ENCODE measurements at regions not wholly inside any gene's neighbourhood (a gene's known extent, or its start where the extent isn't known, plus 50 kb on each side); places are given as distances from the start of the nearest gene placed in this dataset.
A peak's percentile ranks its signal among the peaks of the same experiment; 100 is the strongest.

GRCh38 chr18:49728542-49728941, 84.8 kb downstream of the ACAA2 start:
- H3K4me3 ChIP-seq (replicated peaks; ENCODE audit: insufficient read depth, low read length) = no peak overlapping the region
- H3K27ac ChIP-seq (replicated peaks) = no peak overlapping the region
- H3K27me3 ChIP-seq (ENCODE audit: insufficient read depth, poor library complexity, severe bottlenecking) = peaks cover 8% of the 10 kb centered on the region
- DNase-seq (ENCODE audit: low read depth in 1 of 2, low spot score in 1 of 2) = peak; percentile 7 to 55
- TF ChIP-seq REST (IDR thresholded peaks at IDR 0.05; ENCODE audit: insufficient replicate concordance, low read depth) (no peak), CTCF (IDR thresholded peaks at IDR 0.05; ENCODE audit: insufficient read depth, low read length) (peak; percentile 86), SPI1 (IDR thresholded peaks at IDR 0.05; ENCODE audit: borderline replicate concordance, low read depth) (peak; percentile 40; the same call in 1 of the 2 replicates)

DNA sequence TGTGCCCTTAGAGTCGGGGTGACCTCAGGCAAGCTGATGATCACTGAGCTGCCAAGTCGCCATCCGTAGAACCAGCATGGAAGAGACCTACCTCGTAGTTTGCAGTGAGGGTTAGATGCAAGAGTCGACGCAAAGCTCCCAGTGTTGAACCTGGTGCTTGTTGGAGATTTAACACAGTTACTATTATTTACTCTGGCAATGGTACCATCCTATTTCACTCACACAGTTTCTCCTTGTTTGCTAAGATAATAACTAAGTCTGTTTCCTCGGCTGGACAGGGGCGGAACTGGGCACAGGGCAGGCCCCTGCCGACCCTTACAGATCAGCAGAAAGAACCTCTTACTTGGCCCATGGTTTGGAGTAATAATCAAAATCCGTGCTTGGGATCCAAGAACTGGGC, 85.5 kb downstream of the ACAA2 start:
- H3K4me3 ChIP-seq (replicated peaks; ENCODE audit: insufficient read depth, low read length) = no peak overlapping the region
- no peak for DNase-seq (ENCODE audit: low read depth in 1 of 2, low spot score in 1 of 2)
- H3K27ac ChIP-seq (replicated peaks) = no peak overlapping the region
- TF ChIP-seq SPI1 (IDR thresholded peaks at IDR 0.05; ENCODE audit: borderline replicate concordance, low read depth) = no peak
- no peak for TF ChIP-seq GABPA (IDR thresholded peaks at IDR 0.05; ENCODE audit: low read depth)
- no peak for TF ChIP-seq CTCF (IDR thresholded peaks at IDR 0.05; ENCODE audit: insufficient read depth, low read length)
- TF ChIP-seq REST (IDR thresholded peaks at IDR 0.05; ENCODE audit: insufficient replicate concordance, low read depth) = no peak
- no peak for TF ChIP-seq POLR2AphosphoS5 (IDR thresholded peaks at IDR 0.05; ENCODE audit: low read depth)
- H3K27me3 ChIP-seq (ENCODE audit: insufficient read depth, poor library complexity, severe bottlenecking) = peaks cover 8% of the 10 kb centered on the region

DNA sequence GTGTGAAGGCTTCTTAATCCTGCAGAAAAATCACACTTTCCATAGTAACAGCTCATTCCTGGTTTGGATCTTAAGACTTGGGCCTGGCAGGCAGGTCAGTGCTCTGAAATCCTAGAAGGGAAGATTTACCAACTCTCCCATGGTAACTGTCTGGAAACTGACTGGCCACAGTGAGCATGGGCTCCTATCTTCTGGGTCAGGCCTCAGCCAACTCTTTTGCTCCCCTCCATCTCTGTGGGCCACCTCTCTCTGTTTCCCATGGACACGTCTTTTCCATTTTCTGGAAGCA, 86.7 kb downstream of the ACAA2 start:
- Histone ChIP-seq H3K27me3 (ENCODE audit: insufficient read depth, poor library complexity, severe bottlenecking) (peaks cover 9% of the 10 kb centered on the region), H3K27ac (replicated peaks) (no peak overlapping the region), H3K4me3 (replicated peaks; ENCODE audit: insufficient read depth, low read length) (no peak overlapping the region)
- no peak for DNase-seq (ENCODE audit: low read depth in 1 of 2, low spot score in 1 of 2)
- TF ChIP-seq REST (IDR thresholded peaks at IDR 0.05; ENCODE audit: insufficient replicate concordance, low read depth) (no peak), CTCF (IDR thresholded peaks at IDR 0.05; ENCODE audit: insufficient read depth, low read length) (no peak), POLR2AphosphoS5 (IDR thresholded peaks at IDR 0.05; ENCODE audit: low read depth) (no peak), GABPA (IDR thresholded peaks at IDR 0.05; ENCODE audit: low read depth) (no peak), SPI1 (IDR thresholded peaks at IDR 0.05; ENCODE audit: borderline replicate concordance, low read depth) (no peak)
